NCI-H748 (cell line): ENCODE measurements at regions not wholly inside any gene's neighbourhood (a gene's known extent, or its start where the extent isn't known, plus 50 kb on each side); places are given as distances from the start of the nearest gene placed in this dataset.
"Not testable (repeated sequence)": the region's sequence is repeated elsewhere in the genome, so short reads cannot be mapped to it uniquely, and the experiment has no call there.

ENCODE experiments used
- DNase-seq: peaks from one replicate; lab custom pipeline; 2025; ENCODE audit not compliant: unreplicated experiment; lab: John Stamatoyannopoulos, UW

DNA sequence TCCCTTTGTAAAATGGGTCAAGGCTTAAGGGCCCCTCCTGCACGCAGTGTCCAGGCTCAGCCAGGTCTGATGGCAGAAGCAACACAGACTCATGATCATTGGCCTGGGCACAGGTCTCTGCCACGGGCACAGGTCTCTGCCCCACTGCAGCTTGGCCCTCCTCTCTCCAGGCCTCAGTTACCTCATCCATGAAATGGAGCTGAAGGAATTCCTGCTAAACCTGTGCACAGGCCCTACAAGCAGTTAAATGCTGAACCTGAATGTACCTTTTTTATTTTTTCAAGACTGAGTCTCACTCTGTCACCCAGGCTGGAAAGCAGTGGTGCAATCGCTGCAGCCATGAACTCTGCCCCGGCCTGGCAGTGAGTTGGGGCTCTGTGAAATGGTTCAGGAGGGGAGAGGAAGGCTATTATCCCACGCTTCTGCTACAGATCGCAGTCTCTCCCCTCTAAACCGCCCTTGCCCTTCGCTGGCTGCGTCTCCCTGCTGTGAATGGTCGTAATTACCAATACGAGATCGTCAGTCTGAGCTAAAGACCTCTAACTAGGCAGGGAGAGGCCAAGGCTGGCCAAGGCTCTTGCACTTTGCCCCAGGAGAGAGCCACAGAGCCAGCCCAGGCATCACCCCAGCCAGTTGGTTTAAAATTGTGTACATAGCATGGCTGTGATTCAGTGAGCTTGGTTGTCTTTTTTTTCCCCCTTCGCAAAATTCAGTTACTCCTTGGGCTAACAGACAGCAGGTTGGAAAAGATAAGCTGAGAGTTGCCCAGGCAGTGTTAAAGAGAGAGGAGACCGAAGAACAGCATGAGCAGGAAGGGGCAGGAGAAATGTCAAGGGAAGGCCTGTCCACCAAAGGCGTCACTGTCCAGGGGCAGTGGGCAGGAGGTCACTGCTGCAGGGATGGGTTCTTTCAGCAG is 93.0 kb upstream of the KCTD7 start:
- DNase-seq: no peak

- DNase-seq: no peak
Observed at GRCh38 chr7:66537380-66537779, 91.3 kb upstream of the KCTD7 start.

DNA sequence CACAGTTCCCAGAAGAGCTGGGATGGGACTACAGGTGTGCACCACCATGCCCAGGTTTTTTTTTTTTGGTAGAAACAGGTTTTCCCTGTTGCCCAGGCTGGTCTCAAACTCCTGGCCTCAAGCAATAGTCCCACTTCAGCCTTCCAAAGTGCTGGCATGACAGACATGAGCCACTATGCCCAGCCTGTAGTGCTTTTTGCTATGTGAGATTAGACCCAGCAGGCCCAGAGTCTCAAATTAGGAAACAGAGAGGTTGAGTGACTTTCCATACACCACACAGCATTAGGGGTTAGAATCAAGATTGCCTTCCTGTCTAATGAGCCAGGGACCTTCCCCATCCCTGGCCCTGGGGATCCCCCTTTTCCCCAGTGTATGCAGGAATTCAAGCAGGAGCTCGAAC is 90.8 kb upstream of the KCTD7 start:
- DNase-seq: no peak

DNA sequence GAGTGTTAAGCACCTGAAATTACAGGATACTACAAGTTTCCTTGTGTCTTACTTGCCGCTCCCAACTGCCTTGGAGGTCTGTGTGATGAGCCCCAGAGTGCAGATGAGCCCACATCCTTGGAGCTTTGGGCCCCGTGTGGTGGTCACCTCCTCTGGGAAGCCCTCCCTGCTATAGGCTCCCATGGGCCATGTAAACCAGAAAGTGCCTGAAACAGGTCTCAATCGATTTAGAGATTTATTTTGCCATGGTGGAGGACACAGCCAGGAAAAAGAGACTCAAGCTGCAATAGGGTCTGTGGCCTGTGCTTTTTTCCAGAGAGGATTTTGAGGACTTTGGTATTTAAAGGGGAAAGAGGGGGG is 89.4 kb upstream of the KCTD7 start:
- DNase-seq: no peak

DNA sequence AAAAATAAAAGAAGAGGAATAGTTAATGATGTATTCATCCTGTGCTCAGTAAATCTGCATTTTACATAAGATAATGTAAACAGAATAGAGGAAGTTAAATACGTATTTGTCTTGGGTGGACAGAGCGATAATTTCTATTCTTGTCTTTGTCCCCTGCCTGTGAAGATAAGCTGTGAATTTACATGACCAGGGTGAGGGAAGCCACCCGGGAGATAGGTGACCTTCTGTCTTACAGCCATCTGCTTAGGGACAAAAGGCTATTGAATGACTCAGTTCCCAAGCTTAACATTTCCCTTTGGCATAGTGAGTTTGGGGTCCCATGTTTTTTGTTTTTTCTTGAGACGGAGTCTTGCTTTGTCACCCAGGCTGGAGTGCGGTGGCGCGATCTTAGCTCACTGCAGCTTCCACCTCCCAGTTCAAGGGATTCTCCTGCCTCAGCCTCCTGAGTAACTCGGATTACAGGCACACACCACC is 88.7 kb upstream of the KCTD7 start:
- no peak for DNase-seq

DNA sequence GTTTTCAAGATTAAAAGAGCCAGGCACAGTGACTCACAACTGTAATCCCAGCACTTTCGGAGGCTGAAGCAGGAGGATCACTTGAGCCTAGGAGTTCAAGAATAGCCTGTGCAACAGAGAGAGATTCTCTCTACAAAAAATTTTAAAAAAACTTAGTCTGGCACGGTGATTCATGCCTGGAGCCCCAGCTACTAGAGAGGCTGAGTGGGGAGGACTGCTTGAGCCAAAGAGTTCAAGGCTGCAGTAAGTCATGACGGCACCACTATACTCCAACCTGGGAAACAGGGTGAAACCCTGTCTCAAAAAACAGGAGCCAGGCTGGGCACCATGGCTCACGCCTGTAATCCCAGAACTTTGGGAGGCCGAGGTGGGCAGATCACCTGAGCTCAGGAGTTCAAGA is 86.6 kb upstream of the KCTD7 start:
- no peak for DNase-seq

DNA sequence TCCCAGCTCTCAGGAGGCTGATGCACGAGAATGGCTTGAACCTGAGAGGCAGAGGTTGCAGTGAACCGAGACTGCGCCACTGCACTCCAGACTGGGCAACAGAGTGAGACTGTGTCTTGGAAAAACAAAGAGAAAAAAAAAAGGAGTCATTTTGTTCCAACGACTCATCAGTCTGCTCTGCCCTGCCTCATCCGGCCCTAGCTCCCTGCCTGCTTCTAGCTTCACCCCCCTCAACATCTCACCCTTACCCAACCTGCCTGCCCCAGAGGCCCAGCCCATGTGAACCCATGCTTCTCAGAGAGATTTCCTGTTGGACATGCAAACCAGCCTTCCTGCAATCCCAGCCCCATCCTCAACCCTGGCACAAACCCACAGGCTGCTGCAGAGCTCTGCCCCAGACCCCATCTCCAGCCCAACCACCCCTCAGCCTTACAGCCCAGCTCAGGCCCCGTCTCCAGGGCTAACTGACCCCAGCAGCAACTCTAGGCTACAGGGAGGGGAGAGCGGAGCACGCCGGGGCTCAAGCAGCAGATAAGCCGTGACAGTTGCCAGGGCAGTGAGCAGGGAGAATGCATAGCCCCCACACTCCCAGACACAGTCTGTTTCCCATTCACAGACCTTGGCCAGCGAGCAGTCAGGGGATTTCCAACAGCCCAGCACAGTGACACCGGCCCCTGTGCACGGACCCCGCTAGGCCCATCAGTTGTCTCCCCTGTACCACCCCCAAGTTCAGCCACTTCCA is 86.0 kb upstream of the KCTD7 start:
- DNase-seq: no peak

DNA sequence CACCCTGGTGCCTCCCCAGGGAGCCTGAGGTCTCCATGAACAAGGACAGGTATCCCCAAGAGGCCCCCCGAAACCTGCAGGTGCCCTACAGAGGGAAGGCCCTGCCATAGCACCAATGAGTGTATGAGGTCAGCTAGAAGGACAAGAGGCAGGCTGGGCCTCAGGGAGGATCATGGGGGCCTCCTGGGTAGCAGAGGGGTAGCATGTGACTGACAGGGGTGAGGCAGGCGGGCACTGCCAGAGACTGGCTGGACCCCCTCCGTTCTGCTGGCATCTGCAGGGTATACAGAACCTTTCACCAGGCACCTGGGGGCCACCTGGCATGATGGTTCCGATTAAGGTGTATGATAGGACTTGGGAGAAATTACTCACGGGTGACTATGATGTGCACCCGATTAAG is 79.2 kb upstream of the KCTD7 start:
- DNase-seq: no peak

GRCh38 chr7:66553001-66553400 is 75.7 kb upstream of the KCTD7 start:
- no peak for DNase-seq

DNA sequence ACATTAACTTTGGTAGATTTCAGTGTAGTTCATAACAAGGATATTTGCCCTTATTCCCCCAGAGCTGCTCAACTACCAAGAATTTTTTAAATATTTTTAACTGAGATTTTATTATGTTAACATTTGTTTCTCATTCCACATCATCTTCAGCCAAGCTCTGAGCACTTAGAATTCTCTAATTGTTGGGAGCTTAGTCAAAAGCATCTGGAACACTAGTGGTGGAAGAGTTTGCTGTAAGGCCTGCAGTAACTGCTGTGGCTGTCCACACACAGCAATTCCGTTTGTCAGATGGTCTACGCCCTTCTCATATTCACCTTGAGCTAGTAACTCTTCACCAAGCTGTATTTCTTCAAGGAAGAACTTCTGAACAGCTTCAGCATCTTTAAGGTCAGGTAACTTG is 75.0 kb upstream of the KCTD7 start:
- DNase-seq: not testable (repeated sequence)

DNA sequence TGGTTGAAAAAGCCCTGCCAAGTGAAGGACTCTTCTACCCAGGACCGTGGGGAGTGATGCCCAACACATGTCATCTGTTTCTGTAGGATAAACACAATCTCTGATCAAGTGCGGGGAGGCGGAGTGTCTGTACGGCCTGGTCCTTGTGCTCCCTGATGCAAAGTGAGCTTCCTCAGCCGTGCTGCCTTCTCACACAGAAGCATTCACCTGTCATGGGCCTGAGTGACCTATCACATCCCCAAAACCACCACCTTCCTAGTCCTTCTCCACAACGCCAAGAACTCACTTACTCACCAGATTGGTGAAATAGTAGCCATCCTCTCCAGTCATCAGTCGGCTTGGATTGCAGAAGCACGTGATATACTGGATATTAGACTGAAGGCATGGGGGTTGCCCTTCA is 74.4 kb upstream of the KCTD7 start:
- not testable (repeated sequence) for DNase-seq

DNA sequence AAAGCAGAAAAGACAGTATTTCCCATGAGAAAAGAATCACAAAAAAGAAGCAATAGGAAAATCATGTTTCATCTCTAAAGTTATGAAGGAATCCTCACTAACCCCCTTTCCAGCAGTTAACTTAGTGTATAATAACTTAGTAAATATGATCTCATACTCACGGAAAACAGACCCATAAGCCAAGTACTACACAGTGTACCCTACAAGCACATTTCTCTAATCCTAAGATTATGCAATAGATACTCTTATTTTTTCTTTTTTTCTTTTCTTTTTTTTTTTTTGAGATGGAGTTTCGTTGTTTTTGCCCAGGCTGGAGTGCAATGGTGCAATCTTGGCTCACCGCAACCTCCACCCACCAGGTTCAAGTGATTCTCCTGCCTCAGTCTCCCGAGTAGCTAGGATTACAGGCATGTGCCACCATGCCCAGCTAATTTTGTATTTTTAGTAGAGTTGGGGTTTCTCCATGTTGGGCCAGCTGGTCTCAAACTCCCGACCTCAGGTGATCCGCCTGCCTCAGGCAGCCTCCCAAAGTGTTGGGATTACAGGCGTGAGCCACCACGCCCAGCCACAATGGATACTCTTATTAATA is 73.7 kb upstream of the KCTD7 start:
- DNase-seq: not testable (repeated sequence)

DNA sequence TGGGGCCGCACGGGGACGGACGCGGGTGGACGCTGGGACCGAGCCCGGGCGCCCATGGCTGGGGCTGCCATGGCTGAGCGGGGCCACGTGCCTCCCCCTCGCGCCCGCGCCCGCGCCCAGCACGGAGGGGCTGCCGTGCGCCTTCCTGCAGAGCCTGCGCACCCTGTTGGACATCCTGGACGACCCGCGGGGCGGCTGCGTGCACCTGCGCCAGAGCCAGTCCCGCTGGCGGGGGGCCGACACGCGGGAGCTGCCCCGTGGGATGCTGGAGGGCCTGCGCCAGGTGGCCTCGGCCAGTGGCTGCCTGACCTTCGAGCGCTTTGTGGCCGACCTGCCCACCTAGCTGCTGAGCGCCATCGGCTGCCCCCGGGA is 72.5 kb upstream of the KCTD7 start:
- no peak for DNase-seq

GRCh38 chr7:66556549-66557213 is 72.0 kb upstream of the KCTD7 start:
- DNase-seq: no peak

DNA sequence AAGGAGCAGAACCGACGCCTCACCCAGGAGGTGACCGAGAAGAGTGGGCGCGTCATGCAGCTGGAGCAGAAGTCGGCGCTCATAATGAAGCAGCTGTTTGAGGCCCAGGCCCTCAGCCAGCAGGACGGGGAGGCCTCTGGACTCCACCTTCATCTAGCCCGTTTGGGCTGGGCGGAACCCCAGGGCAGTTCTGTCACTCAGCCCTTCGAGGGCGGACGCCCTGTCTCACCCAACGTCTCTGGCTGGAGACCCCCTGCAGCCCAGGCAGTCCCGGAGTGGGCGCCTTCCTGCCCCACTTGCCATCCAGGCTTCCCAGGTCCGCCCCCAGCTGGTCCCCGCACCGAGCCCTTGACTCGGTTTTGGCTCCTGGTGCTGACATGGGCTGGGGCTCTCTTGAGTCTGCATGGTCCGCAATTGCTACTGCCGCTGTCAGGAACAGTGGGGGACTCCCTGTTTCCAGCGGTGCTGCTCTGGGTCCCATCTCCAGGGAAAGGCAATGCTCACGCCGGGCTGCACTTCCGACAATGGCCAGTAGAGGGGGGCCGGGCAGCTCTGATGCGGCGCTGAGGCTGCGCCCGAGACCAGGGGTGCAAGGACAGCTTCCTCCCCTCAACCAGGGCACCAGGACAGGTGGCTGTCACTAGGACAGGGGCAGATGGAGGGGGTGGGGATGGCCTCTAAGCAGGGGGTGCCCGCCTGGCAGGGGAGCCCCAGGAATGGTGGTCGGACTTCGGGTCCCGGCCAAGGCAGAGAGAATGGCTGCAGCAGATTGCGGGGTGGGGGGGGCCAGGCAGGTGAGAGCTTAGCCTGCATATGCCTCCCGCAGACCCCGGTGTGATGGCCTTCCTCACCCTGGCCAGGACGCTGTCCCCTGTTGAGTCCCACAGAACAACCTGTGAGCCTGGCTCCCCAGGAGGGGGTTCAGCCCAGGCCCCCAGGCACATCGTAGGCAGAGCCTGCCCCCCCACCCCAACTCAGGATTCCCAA is 71.2 kb upstream of the KCTD7 start:
- DNase-seq: peak; percentile 51

- no peak for DNase-seq
Observed at GRCh38 chr7:66558201-66558641, 70.5 kb upstream of the KCTD7 start.

GRCh38 chr7:66558660-66559465 is 69.8 kb upstream of the KCTD7 start:
- DNase-seq: no peak

DNA sequence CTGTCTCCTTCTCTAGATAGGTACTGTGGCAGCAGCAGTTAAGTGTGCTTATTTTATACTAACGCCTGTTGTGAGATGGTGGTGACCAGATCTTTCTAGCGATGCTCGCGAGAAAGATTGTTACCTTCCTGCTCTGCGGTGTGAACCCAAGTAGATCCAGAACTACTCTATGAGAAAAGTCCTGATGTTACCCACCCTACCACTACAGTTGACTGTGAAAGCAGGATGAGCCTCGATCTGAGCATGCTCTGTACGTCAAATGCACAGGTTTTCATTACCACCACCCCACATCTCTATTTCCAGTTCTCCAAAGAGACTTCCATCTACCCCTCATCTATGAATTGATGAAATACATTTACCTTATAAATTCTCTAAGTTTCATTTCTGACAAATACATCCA is 64.6 kb upstream of the KCTD7 start:
- DNase-seq: no peak

DNA sequence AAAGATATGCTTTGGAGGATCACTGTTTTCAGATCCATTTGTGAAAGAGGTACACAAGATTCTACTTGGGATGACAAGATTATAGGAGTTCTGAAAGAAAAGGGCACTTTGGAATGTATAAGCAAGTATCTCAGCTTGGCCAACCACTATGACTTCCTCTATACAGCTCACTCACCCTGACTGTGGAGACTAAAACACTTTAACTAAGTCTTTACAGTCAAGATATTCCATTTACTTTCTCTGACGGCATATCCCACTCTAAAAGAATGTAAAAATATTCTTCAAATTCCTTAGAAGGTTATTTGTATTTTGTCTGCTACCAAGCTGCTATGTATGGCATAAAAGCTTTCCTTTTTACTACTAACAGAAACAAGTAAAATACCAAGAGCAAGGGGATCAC is 58.5 kb upstream of the KCTD7 start:
- not testable (repeated sequence) for DNase-seq
